ENCODE measurements at regions not wholly inside any gene's neighbourhood (a gene's known extent, or its start where the extent isn't known, plus 50 kb on each side); places are given as distances from the start of the nearest gene placed in this dataset.

DNA sequence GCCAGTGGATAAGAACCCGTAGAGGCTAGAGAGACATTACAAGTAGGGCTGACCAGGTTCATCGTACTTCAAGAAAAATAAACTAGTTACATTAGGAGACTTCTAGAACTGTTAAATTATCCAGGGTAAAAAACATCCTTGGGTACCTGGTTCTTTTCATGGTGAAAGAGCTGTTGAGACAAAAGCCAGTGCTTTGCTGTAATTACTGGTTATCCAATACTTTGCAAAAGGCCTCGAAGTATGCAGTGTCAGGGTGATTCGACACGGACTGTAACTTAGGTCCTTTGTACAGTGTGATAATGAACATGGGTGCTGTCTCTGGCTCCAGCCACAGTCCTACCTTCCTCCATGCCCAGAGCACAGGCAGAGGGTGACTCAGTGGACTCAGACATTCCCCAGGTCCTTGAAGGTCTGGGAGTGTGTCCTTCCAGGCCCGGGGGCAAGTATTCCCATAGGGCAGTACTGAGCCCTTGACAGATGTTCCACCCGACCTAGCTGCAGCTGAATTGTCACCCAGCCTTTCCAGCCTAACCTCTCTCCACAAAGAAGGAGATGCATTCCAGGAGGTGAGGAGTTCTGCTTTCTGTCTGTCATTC, 123.6 kb upstream of the TMEM72 start:
- no peak for DNase-seq

DNA sequence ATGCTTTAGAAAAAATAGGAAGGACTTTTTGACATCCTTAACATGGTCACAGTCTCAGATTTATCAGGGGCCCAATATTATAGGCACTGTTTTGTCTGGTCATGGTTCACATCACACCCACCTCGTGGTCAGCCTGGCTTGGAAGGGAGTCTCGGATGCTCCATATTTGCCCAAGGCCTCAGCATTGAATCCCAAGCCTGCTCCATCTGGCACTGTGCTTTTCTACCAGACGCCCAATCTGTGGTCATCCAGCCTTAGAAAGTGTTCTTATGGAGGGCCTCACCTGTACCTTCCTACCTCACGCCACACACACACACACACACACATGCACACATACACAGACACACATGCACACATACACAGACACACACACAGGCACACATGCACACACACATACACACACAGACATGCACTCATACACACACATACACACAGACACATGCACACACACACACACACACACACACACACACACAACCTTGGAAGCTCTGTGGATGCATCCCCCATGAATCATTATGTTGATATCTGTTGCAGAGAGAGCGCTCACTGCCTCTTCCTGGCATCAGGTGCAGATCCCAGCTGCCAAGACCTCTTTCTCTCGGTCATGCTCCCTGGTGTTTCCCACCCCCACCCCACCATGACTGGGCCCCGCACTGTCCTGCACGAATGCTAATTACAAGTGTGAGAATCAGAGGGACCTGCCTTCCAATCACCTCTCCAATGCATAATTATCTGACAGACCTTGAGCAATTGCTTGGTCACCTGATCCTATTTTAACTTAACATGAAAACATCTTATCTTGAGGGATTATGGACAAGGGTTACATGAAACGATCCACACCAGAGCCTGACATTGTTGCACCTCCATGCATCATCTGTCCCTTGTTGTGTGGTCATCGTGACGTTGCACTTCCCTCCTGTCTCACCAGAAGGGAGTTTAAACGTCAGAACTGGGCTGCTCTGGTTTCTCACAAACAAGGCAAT, 122.7 kb upstream of the TMEM72 start:
- DNase-seq = no peak

DNA sequence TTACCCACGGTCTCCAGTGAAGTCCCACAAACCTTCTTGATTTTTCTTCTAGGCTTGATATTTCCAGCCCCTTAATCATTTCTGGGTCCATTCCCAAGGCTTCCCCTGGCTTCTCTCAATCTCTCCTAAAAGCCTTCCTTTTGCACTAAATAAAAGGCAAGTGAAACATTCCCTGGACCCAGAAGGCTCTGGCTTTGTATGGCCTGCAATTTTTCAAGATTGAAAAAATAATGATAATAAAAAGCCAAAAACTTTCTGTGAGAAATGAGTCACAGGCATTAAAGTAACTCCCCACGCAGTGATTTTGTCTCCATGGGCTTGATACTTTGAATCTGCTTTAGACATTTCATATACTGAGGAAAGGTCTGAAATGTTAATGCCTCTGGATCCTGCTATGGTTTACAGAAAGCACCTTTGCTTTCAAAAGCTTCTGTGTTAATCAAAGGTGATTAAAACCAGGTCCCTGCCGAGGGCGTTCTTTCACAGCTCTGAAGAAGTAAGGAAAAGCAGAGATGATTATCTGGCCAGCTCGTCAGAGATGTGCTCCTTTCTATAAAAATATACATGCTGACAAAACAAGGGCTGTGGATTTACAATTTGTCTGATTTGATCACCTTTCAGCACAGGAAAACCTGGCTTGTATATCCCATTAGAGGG, 118.9 kb upstream of the TMEM72 start:
- no peak for DNase-seq

DNA sequence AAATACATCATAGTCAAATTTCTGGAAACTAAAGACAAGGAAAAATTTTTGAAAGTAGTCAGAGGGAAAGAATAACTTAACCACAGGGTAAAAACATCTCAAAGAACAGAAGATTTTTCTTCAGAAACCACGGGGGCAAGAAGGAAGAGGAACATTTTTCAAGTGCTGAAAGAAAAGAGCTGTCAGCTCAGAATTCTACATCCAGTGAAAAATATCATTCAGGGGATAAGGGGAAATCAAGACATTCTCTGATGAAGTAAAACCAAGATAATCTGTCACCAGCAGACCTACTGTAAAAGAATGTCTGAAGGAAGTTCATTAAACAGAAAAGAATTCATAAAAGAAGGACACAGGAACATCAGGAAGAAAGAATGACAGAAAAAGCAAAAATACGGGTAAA, 111.2 kb upstream of the TMEM72 start:
- DNase-seq = no peak

DNA sequence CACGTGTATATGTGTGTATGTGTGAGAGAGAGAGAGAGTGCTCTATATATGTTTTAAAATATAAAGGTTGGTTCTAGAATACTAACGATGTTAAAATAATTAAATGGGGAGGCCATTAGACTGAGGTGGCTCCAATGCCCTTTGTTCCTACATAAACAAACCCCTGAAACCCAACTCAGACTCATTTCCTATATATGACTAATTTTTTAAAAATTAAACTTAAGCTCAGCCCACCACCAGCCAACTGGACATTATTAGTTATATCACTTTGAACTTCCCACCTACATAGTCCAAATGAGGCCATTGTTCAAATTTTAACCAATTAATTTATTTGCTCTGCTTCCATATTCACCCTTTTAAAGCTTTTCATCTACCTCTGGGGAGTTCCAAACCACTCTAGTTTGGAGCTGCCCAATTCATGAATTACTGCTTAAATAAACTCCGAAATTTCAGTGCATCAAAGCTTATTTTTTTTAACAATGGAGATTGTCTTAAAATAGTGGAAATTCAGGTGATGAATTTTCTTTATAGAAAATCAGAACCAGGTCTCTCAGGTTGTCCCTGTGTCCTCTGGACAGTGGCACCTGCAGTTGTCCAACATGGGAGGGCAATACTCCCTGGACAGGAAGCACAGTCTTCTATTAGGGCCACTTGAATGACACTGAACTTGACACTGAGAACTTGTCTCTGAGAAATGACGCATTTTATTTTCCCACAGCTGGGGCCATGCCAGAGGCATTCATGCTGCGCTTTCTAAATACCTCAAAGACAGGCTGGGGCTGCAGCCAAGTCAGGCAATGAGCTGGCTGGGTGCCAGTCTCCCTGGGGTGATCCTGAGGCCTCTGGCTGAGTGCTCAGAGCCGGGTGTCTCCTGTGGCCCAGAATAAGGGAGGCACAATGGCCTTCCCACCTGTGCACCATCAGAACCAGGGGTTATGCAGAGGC, 109.5 kb upstream of the TMEM72 start:
- peak; percentile 91 for DNase-seq

DNA sequence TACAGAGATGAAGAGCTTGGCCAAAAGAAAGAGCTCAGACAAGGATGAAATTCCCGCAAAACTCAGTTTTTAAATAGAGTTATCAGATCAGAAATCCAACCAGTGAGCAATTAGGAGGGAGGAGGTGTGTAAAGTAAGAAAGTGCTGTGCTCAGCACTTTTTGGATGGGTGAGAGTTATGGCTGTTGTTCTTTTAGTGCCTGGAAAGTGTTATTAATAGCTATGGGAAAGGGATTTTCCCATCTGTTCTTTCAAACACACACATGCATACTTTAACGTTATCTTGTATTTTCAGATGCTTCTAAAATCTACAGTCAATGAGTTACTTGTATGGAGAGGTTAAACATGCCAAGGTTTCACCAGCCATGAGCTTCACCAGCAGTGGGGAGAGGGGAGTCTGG, 107.3 kb upstream of the TMEM72 start:
- DNase-seq = no peak

DNA sequence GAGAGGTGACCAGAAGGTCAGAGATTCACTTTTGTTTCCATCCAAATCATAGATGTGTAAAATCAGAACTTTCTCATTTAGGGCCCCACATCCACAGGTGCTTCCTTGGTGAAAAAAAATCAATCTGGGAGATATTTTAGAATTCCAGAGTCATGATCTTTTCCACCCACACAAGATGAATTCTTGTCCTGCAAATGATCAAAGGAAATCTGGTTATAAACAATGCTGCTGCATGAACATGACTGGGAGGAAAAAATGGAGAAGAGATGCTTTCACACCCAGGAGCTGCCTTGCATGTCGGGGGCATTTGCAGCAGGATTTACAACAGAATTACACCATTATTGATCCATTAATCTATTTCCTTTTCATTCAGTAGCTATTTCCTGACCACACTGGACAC, 106.5 kb upstream of the TMEM72 start:
- DNase-seq = no peak

DNA sequence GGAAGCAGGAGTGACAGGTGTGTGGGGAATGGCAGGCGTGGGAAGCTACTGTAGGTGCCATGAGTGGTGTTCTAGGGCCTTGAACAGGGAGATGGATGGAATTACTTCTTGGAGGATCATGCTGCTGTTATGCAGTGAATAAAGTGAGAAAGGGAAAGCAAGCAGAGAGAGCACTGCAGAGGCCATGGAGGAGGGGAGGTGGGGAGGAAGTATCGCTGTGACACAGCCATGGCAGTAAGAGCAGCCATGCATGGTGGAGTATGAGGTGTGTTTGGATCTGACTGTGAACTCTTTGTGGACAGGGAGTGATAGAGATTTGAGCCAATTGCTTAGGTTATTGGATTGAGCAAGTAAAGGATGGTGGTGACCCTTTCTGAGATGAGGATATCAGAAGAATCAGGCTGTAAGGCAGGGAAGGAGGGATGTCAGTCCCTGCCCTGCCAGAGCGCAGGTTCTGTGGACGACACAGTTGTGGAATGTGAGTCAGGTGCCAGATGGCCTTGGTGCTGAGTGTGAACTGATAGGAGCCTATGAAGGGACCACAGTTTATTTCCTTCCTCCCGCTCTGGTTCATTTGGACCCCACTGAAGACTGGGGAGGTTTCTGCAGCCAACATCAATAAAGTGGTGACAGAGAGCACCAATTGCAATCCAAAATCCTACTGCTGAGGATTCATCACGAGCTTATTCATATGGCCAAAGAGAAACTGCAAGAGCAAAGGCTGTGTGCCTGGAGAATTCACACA, 105.5 kb upstream of the TMEM72 start:
- DNase-seq = peak; percentile 5

DNA sequence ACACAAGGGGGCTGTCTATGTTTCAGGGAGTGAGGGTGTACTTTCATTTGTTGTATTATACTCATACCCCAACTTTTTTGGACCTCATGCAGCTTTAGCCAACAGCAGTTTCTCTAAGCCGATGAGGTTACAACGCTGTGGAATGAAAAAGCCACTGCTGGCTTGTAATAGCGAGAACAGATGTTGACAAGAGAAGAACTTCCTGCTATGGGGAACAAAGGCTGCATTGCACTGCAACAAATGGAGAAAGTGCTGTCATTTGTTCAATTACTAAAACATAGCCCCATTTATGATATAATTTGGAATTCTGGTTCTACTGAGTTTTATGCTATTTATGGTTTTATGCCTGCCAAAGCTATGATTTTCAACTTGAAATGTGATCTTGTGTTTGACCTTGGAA, 104.2 kb upstream of the TMEM72 start:
- DNase-seq = no peak

DNA sequence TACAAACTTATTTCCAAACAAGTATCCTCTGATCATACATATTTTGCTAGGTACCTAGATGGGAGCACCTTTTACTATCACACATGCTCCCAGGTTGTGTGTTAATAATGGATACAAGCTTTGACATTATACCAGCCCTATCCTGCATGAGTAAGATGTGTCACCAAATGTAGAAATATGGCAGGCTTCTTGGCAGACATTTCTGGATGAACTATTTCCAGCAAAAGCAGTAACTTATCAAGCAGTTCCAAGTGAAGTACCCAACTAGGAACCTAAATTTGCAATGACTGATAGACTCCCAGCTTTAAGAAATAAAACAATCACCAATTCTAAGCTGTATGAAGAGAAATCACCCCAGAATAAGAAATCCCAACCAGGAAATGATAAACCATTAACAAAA, 103.7 kb upstream of the TMEM72 start:
- DNase-seq = no peak

DNA sequence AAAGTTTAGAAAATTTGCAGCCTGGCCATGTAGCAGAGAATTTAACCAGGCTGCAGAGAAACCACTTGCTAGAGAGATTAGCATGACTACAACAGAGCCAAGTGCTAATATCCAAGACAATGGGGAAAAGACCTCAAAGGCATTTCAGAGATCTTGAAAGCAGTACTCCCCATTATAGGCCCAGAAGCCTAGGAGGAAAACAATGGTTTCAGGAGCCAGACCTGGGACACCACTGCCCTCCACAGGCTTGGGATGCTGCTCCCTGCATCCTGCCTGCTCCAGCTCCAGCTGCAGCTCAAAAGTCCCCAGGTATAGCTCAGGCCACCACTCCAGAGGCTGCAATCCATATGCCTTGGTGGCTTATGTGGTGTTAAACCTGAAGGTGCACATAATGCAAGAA, 101.5 kb upstream of the TMEM72 start:
- DNase-seq = no peak

DNA sequence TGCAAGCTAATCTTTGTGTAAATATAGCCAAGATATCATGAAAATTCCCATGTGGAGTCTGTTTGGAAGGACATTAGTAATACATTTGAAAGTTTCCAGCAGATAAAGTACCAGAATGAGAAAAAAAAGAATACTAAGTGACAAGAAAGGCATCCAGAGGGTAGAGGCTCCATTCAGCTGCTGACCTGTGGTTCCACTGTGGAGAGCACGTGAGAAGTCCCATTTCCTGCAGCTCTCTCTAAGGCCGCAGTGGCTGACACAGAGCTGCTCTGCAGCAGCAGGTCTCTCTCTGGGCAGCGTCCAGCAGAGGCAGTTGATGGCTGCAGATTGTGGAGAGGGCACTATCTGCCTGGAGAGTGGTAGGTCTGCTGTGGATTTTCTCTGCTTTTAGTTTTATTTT, 100.1 kb upstream of the TMEM72 start:
- no peak for DNase-seq

DNA sequence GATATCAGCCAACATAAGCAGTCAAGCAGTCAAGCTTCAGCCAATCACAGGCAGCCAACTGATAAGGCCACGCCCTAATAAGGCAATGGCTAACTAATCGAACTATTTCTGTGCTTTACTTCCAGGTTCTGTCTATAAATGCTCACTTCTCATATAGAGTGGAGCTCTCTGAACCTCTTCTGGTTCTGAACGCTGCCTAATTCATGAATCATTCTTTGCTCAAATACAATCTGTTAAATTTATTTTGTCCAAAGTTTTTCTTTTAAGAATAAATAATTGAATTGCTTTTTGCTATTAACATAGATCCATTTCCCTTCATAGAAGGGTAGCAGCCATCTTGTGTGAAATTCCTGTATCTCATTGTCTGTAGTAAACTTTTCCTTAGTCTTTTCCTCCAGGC, 97.9 kb upstream of the TMEM72 start:
- DNase-seq = no peak

DNA sequence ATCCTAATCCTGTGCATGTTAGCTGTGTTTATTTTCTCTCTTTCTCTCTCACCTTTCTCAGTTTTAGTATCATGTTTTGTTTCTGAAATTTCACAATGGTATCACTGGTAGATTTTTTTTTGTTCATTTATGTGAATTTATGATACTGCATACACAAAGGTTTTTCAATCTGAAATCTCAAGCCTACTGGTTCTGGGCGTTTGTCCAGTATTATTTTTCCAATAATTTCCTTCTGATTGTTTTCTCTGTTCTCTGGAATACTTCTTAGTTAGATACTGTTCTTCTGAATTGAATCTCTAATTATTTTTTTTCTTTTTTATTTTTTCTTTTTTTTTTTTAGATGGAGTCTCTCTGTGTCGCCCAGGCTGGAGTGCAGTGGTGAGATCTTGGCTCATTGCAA, 96.2 kb upstream of the TMEM72 start:
- DNase-seq = no peak

DNA sequence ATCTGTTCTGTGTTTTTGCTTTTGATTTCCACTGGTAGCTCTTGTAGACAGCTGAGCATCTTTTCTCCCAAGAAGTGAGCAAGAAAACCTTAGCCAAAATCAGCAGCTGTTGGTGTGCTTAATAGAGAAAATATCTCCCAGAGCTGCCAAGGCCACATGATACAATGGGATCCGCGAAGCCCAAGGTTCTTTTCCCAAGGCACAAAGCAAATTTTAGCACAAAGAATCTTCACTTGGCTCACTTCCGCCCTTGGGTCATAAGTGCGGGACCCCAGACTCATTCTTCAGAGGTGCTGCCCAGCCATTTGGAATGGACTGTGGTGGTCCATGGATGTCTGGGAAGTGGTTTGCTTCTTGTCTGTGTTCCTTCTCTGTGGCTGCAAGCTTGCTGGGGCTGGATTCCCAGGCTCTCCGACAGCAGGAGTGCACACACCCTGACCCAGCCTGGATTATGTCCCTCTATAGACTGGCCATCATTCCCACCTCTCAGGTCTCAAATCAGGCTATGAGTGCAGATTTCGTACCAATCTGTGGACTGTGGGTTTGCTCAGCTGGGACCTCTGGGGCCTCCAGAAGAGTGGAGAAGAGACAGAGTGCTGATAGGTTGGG, 93.0 kb upstream of the TMEM72 start:
- no peak for DNase-seq

DNA sequence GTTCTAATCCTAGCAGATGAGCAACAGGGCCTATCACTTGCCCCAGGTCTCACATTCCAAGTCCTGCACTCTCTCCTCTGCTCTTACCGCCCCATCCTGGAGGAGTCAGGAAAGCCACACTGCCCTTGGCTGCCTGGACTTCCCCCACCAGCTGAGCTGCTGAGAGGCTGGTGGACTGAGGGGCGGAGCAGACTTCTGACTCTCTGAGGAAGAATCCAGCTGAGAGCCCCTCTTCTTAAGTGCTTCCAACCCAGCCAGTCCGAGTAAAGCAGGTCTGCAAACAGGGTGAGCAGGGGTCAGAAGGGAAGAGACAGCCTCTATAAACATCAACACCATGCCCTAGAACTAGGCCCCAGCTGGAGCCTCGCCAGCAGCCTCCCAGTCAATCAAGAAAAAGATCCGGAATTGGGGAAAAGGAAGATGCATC, 92.4 kb upstream of the TMEM72 start:
- DNase-seq = no peak

DNA sequence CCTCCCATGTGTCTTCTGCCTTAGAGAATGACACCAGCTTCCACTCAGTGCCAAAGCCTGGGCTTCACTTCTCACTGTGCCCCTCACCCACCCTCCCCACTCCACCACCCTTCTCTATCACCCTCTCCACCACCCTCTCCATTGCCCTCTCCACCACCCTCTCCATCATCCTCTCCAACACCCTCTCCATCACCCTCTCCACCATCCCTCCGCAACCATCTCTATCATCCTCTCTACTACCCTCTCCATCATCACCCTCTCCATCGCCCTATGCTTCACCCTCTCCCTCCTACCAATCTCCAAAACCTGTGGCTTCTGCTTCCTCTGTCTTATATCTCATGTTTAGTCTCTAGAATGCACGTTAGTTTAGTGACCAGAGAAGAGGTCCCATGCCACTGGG, 91.0 kb upstream of the TMEM72 start:
- DNase-seq = no peak

DNA sequence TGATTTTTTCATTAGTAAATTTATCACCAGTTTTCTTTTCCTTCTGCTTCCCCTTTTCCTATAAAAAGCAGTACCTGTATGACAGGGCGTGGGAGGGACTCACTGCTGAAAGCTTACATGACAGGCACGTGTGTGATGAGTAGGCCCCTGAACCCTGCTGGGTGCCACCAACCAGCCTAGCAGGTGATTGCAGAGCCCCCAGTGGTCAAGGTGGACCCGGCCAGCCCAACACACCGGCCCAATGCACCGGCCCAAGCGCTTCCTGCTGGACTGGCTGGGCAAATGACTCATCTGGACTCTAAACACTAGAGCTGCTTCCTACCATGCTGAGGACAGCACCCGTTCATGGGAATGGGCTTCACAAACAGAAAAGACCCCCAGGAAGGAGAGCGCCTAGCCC, 89.8 kb upstream of the TMEM72 start:
- DNase-seq = no peak

DNA sequence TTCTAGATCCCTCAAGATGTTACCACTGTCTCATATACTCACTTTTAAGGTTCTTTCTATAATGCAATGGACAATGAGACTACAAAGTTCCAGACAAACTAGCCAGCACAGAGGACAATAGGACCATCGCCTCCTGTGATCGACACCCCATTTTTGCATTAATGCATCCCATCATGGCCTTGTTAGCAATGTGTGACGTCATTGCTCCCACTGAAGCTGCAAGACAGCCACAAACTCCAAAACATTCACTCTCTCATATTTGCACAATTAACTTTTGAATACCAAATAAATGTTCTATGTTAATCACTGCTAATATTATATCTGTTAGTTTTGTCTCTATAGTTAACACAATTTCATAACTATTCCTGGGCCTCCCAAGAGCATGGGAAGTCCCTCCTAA, 88.8 kb upstream of the TMEM72 start:
- DNase-seq = no peak

DNA sequence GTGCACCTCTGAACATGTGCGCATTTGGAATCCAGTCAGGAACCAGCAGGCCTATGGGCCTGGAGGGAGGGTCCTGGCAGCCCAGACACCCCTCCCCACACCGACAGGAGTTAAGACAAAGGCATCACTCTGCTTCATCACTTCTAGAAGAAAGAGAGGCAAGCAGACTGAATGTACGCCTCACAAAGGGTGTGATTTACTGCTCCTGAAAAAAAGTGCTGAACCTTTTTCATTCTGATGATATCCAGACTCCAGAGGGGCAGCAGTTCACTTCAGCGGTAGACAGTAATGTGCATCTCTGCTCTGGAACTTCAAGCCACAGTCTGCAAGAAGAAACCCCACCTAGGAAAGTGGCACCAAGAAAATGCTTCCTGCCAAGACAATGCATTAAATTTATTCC, 88.2 kb upstream of the TMEM72 start:
- no peak for DNase-seq

DNA sequence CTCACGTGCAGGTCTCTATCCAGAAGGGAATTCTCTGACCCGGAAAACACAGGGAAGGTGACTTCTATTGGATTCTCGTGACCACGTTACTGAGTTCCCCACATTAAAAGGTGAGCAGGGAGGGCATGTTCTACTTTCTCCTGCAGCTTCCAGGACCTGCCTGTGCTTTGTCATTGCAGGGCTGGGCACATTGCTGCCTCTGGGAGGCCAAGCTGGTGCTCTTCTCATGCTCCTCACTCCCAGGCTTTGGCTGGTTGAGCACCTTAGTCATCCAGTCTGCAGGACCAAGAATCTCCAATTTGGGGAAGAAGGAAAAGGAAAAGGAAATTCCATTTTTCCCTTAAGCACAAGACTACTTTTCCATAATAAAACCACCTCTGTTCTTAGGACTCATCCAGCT, 86.5 kb upstream of the TMEM72 start:
- no peak for DNase-seq
